ENCODE measurements at regions not wholly inside any gene's neighbourhood (a gene's known extent, or its start where the extent isn't known, plus 50 kb on each side); places are given as distances from the start of the nearest gene placed in this dataset.

GRCh38 chr12:127179176-127179575 is 1087.8 kb upstream of the TMEM132C start:
- DNase-seq (ENCODE audit: low read depth), result no peak
- no peak for TF ChIP-seq CTCF (IDR thresholded peaks at IDR 0.05; ENCODE audit: insufficient read depth, low read depth, low read length)
- no peak overlapping the region for H3K4me3 ChIP-seq (ENCODE audit: low read depth, low read length)

GRCh38 chr12:127182018-127182417 is 1085.0 kb upstream of the TMEM132C start:
- TF ChIP-seq CTCF (IDR thresholded peaks at IDR 0.05; ENCODE audit: insufficient read depth, low read depth, low read length), result no peak

GRCh38 chr12:127189992-127190391 is 1077.0 kb upstream of the TMEM132C start:
- no peak for DNase-seq (ENCODE audit: low read depth)
- no peak overlapping the region for H3K4me3 ChIP-seq (ENCODE audit: low read depth, low read length)
- no peak for TF ChIP-seq CTCF (IDR thresholded peaks at IDR 0.05; ENCODE audit: insufficient read depth, low read depth, low read length)

More at GRCh38 chr12:127182018-127182417, 1085.0 kb upstream of the TMEM132C start:
- no peak for DNase-seq (ENCODE audit: low read depth)
- H3K4me3 ChIP-seq (ENCODE audit: low read depth, low read length), result no peak overlapping the region

- H3K4me3 ChIP-seq (ENCODE audit: low read depth, low read length), result no peak overlapping the region
- peak; percentile 34 for DNase-seq (ENCODE audit: low read depth)
- no peak for TF ChIP-seq CTCF (IDR thresholded peaks at IDR 0.05; ENCODE audit: insufficient read depth, low read depth, low read length)
Observed at GRCh38 chr12:127191129-127191528, 1075.8 kb upstream of the TMEM132C start.

- H3K4me3 ChIP-seq (ENCODE audit: low read depth, low read length), result no peak overlapping the region
- DNase-seq (ENCODE audit: low read depth), result no peak
- no peak for TF ChIP-seq CTCF (IDR thresholded peaks at IDR 0.05; ENCODE audit: insufficient read depth, low read depth, low read length)
Observed at GRCh38 chr12:127192391-127192790, 1074.6 kb upstream of the TMEM132C start.

- TF ChIP-seq CTCF (IDR thresholded peaks at IDR 0.05; ENCODE audit: insufficient read depth, low read depth, low read length), result no peak
- no peak overlapping the region for H3K4me3 ChIP-seq (ENCODE audit: low read depth, low read length)
- DNase-seq (ENCODE audit: low read depth), result no peak
Observed at GRCh38 chr12:127193341-127193740, 1073.6 kb upstream of the TMEM132C start.

GRCh38 chr12:127194176-127194575 is 1072.8 kb upstream of the TMEM132C start:
- H3K4me3 ChIP-seq (ENCODE audit: low read depth, low read length), result no peak overlapping the region
- DNase-seq (ENCODE audit: low read depth), result no peak
- no peak for TF ChIP-seq CTCF (IDR thresholded peaks at IDR 0.05; ENCODE audit: insufficient read depth, low read depth, low read length)
